H1 (cell line): ENCODE measurements at regions not wholly inside any gene's neighbourhood (a gene's known extent, or its start where the extent isn't known, plus 50 kb on each side); places are given as distances from the start of the nearest gene placed in this dataset.

Experiments
- EZH2 ChIP-seq: fragments of 200-600 bp; sonication (generic); IDR thresholded peaks from 2 replicates; pipeline ENCODE4 v1.7.1; 2012; ENCODE audit warnings: low read depth, mild to moderate bottlenecking, moderate library complexity, low read length, inconsistent platforms; ENCODE audit not compliant: severe bottlenecking
- RAD21 ChIP-seq, 2 experiments: IDR thresholded peaks in 1 of 2; conservative IDR thresholded peaks in 1 of 2; 2 replicates each; pipeline ENCODE4 v1.6.1; 2011; ENCODE audit warnings: low read depth in 2 of 2, low read length in 2 of 2, improper control_type of control experiment in 1 of 2, inconsistent platforms in 1 of 2, mild to moderate bottlenecking in 1 of 2, moderate library complexity in 1 of 2
- RXRA ChIP-seq: IDR thresholded peaks from 2 replicates; pipeline ENCODE4 v1.6.1; 2011; ENCODE audit warnings: low read depth, mild to moderate bottlenecking, low read length, moderate library complexity; ENCODE audit not compliant: insufficient read depth
- ZNF274 ChIP-seq: IDR thresholded peaks from 2 replicates; pipeline ENCODE4 v1.7.0; 2012; ENCODE audit warnings: low read length, borderline replicate concordance; ENCODE audit errors: extremely low read depth
- TF ChIP-seq, protein P1 (sequence below), 3 experiments: IDR thresholded peaks; 1 replicate in 2 of 3; 2 replicates in 1 of 3; pipeline versions ENCODE4 v1.5.1 to v1.6.1; 2011; ENCODE audit warnings: low read length in 3 of 3, mild to moderate bottlenecking in 3 of 3, inconsistent platforms in 2 of 3, low read depth in 1 of 3, moderate library complexity in 1 of 3; ENCODE audit not compliant: insufficient read depth in 1 of 3; ENCODE audit errors: control extremely low read depth in 1 of 3

DNA sequence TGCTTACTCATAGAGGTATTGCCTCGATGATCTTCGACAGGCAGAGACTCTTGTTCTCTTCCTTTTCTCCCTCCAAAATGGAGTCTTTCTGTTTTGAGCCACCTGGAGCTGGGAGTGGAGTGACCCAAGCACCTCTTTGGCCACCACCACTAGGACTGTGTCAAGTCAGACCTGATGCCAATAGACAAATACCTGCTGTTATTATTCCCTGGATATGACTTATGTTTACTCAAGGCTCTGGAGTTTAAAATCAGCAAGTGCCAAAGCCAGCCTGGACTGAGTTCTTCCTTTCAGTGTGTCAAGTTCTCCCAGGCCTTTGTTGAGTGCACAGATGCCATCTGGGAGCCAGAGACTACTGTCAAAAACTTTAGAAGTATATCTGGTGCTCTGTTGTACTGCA, 130.2 kb upstream of the SLC6A14 start:
- no peak for TF ChIP-seq RXRA
- TF ChIP-seq, protein P1, sequence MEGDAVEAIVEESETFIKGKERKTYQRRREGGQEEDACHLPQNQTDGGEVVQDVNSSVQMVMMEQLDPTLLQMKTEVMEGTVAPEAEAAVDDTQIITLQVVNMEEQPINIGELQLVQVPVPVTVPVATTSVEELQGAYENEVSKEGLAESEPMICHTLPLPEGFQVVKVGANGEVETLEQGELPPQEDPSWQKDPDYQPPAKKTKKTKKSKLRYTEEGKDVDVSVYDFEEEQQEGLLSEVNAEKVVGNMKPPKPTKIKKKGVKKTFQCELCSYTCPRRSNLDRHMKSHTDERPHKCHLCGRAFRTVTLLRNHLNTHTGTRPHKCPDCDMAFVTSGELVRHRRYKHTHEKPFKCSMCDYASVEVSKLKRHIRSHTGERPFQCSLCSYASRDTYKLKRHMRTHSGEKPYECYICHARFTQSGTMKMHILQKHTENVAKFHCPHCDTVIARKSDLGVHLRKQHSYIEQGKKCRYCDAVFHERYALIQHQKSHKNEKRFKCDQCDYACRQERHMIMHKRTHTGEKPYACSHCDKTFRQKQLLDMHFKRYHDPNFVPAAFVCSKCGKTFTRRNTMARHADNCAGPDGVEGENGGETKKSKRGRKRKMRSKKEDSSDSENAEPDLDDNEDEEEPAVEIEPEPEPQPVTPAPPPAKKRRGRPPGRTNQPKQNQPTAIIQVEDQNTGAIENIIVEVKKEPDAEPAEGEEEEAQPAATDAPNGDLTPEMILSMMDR (IDR thresholded peaks at IDR 0.05; ENCODE audit: control extremely low read depth in 1 of 3, insufficient read depth in 1 of 3, low read depth in 1 of 3, low read length in 3 of 3): no peak
- TF ChIP-seq EZH2: no peak
- TF ChIP-seq RAD21 (IDR thresholded peaks at IDR 0.05 in 1 of 2, conservative IDR thresholded peaks at IDR 0.05 in 1 of 2; ENCODE audit: low read depth in 2 of 2, low read length in 2 of 2): no peak
- no peak for TF ChIP-seq ZNF274
